Midbrain (tissue), 1 donor: ENCODE measurements at regions not wholly inside any gene's neighbourhood (a gene's known extent, or its start where the extent isn't known, plus 50 kb on each side); places are given as distances from the start of the nearest gene placed in this dataset.
A peak's percentile ranks its signal among the peaks of the same experiment; 100 is the strongest.

Experiments used
- DNase-seq: peaks from one replicate; lab custom pipeline; 2025; lab: John Stamatoyannopoulos, UW

- no peak for DNase-seq
Observed at GRCh38 chr18:7415081-7415894, 151.8 kb upstream of the PTPRM start.

- DNase-seq, result no peak
Observed at GRCh38 chr18:7417727-7418126, 149.4 kb upstream of the PTPRM start.

- no peak for DNase-seq
Observed at GRCh38 chr18:7429831-7430230, 137.3 kb upstream of the PTPRM start.

GRCh38 chr18:7436166-7436565 lies 130.9 kb upstream of the PTPRM start:
- DNase-seq, result no peak

- no peak for DNase-seq
Observed at GRCh38 chr18:7437870-7438269, 129.2 kb upstream of the PTPRM start.

- DNase-seq, result no peak
Observed at GRCh38 chr18:7438646-7439045, 128.5 kb upstream of the PTPRM start.

GRCh38 chr18:7447318-7448028 lies 119.6 kb upstream of the PTPRM start:
- no peak for DNase-seq

GRCh38 chr18:7452331-7452730 lies 114.8 kb upstream of the PTPRM start:
- peak; percentile 26 for DNase-seq

GRCh38 chr18:7454429-7454828 lies 112.7 kb upstream of the PTPRM start:
- DNase-seq, result no peak

- no peak for DNase-seq
Observed at GRCh38 chr18:7456376-7456775, 110.7 kb upstream of the PTPRM start.

GRCh38 chr18:7457262-7457661 lies 109.9 kb upstream of the PTPRM start:
- DNase-seq, result no peak

GRCh38 chr18:7458884-7459283 lies 108.2 kb upstream of the PTPRM start:
- DNase-seq, result no peak

GRCh38 chr18:7459851-7460770 lies 107.0 kb upstream of the PTPRM start:
- DNase-seq, result peak; percentile 60

- no peak for DNase-seq
Observed at GRCh38 chr18:7464245-7464966, 102.7 kb upstream of the PTPRM start.

GRCh38 chr18:7466190-7466589 lies 100.9 kb upstream of the PTPRM start:
- DNase-seq, result no peak

- DNase-seq, result no peak
Observed at GRCh38 chr18:7467708-7468466, 99.2 kb upstream of the PTPRM start.

- no peak for DNase-seq
Observed at GRCh38 chr18:7470101-7470500, 97.0 kb upstream of the PTPRM start.

- no peak for DNase-seq
Observed at GRCh38 chr18:7470503-7470902, 96.6 kb upstream of the PTPRM start.

GRCh38 chr18:7476386-7476785 lies 90.7 kb upstream of the PTPRM start:
- no peak for DNase-seq

- no peak for DNase-seq
Observed at GRCh38 chr18:7479756-7480155, 87.4 kb upstream of the PTPRM start.

- DNase-seq, result no peak
Observed at GRCh38 chr18:7480879-7481278, 86.2 kb upstream of the PTPRM start.
